ENCODE measurements at regions not wholly inside any gene's neighbourhood (a gene's known extent, or its start where the extent isn't known, plus 50 kb on each side); places are given as distances from the start of the nearest gene placed in this dataset.
A peak's percentile ranks its signal among the peaks of the same experiment; 100 is the strongest.

GRCh38 chr18:10090668-10091067 is 176.9 kb downstream of the VAPA start:
- WGBS (ENCODE audit: insufficient coverage): 89% methylated on average over 3 of the region's 4 CpGs
- peaks cover 0 to 17% (median 3%) of the 10 kb centered on the region in 4 experiments for H3K4me1 ChIP-seq (ENCODE audit: control extremely low read depth in 1 of 4, control insufficient read depth in 4 of 4, insufficient read depth in 4 of 4, low read length in 3 of 4)
- H3K27me3 ChIP-seq (replicated peaks in 2 of 5; ENCODE audit: control insufficient read depth in 4 of 5, insufficient read depth in 5 of 5, low read length in 4 of 5): no peaks in the 10 kb centered on the region
- H3K9me3 ChIP-seq (ENCODE audit: control extremely low read depth in 1 of 5, control insufficient read depth in 4 of 5, insufficient read depth in 2 of 5, low read depth in 1 of 5, low read length in 4 of 5): no peaks in the 10 kb centered on the region
- no peak for DNase-seq
- H3K4me3 ChIP-seq (ENCODE audit: control insufficient read depth in 1 of 7, extremely low read depth in 1 of 7, insufficient read depth in 4 of 7, low read depth in 2 of 7, low read length in 6 of 7): no peak overlapping the region
- ChIA-PET CTCF (no interaction called here), POLR2A (no interaction called here)
- no peaks in the 10 kb centered on the region for H3K36me3 ChIP-seq (ENCODE audit: control insufficient read depth in 4 of 4, insufficient read depth in 4 of 4, low read length in 3 of 4)
- H3K27ac ChIP-seq (ENCODE audit: insufficient read depth in 1 of 2, low read depth in 1 of 2, low read length in 2 of 2, poor library complexity in 1 of 2, severe bottlenecking in 2 of 2): no peak overlapping the region

DNA sequence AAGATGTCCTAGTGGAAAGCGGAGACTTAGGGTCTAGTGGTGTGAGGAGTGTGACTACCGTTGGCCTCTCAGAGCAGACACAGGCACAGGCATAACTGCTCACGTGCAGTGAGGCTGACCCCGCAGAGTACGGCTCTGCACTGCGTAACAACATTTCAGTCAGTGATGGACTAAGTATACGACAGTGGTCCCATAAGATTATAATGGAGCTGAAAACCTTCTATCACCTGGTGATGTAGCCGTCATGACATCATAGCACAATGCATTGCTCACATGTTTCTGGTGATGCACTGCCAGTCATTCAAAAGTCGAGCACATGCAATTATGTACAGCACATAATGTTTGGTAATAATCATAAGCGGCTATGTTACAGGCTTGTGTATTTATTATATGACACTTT is 179.6 kb downstream of the VAPA start:
- POLR2A ChIA-PET: interaction anchor here (0.6 kb wide), 1 partner anchor 200 kb away, joined by 3 read pairs; no protein-coding TSS in a partner anchor
- H3K27ac ChIP-seq (ENCODE audit: insufficient read depth in 1 of 2, low read depth in 1 of 2, low read length in 2 of 2, poor library complexity in 1 of 2, severe bottlenecking in 2 of 2): no peak overlapping the region
- H3K27me3 ChIP-seq (replicated peaks in 2 of 5; ENCODE audit: control insufficient read depth in 4 of 5, insufficient read depth in 5 of 5, low read length in 4 of 5): no peaks in the 10 kb centered on the region
- H3K9me3 ChIP-seq (ENCODE audit: control extremely low read depth in 1 of 5, control insufficient read depth in 4 of 5, insufficient read depth in 2 of 5, low read depth in 1 of 5, low read length in 4 of 5): no peaks in the 10 kb centered on the region
- H3K4me1 ChIP-seq (ENCODE audit: control extremely low read depth in 1 of 4, control insufficient read depth in 4 of 4, insufficient read depth in 4 of 4, low read length in 3 of 4): peaks cover 0 to 17% (median 3%) of the 10 kb centered on the region in 4 experiments
- no peaks in the 10 kb centered on the region for H3K36me3 ChIP-seq (ENCODE audit: control insufficient read depth in 4 of 4, insufficient read depth in 4 of 4, low read length in 3 of 4)
- 98% methylated on average over 8 of the region's 10 CpGs for WGBS (ENCODE audit: insufficient coverage)
- DNase-seq: no peak
- no peak overlapping the region for H3K4me3 ChIP-seq (ENCODE audit: control insufficient read depth in 1 of 7, extremely low read depth in 1 of 7, insufficient read depth in 4 of 7, low read depth in 2 of 7, low read length in 6 of 7)
- CTCF ChIA-PET: no interaction called here

DNA sequence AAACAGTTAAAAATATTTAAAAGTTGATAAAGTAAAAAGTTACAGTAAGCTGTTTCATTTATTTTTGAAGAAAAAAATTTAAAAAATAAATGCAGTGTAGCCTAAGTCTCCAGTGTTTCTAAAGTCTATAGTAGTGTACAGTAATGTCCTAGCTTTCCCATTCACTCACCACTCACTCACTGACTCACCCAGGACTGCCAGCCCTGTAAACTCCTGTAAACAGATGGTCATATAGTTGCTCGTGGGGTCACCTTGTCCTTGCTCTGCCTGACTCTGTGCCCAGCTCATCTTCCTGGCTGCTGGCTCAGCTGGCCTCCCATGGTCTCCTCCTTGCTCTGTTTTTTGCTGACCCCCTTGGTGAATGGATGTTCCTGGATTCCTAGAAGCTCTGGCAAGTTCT is 180.3 kb downstream of the VAPA start:
- WGBS (ENCODE audit: insufficient coverage): 100% methylated on average over 1 of the region's 1 CpG
- no peaks in the 10 kb centered on the region for H3K27me3 ChIP-seq (replicated peaks in 2 of 5; ENCODE audit: control insufficient read depth in 4 of 5, insufficient read depth in 5 of 5, low read length in 4 of 5)
- H3K4me3 ChIP-seq (ENCODE audit: control insufficient read depth in 1 of 7, extremely low read depth in 1 of 7, insufficient read depth in 4 of 7, low read depth in 2 of 7, low read length in 6 of 7): no peak overlapping the region
- CTCF ChIA-PET: no interaction called here
- H3K27ac ChIP-seq (ENCODE audit: insufficient read depth in 1 of 2, low read depth in 1 of 2, low read length in 2 of 2, poor library complexity in 1 of 2, severe bottlenecking in 2 of 2): no peak overlapping the region
- POLR2A ChIA-PET: no interaction called here
- peaks cover 0 to 17% (median 3%) of the 10 kb centered on the region in 4 experiments for H3K4me1 ChIP-seq (ENCODE audit: control extremely low read depth in 1 of 4, control insufficient read depth in 4 of 4, insufficient read depth in 4 of 4, low read length in 3 of 4)
- H3K36me3 ChIP-seq (ENCODE audit: control insufficient read depth in 4 of 4, insufficient read depth in 4 of 4, low read length in 3 of 4): no peaks in the 10 kb centered on the region
- no peaks in the 10 kb centered on the region for H3K9me3 ChIP-seq (ENCODE audit: control extremely low read depth in 1 of 5, control insufficient read depth in 4 of 5, insufficient read depth in 2 of 5, low read depth in 1 of 5, low read length in 4 of 5)
- no peak for DNase-seq

DNA sequence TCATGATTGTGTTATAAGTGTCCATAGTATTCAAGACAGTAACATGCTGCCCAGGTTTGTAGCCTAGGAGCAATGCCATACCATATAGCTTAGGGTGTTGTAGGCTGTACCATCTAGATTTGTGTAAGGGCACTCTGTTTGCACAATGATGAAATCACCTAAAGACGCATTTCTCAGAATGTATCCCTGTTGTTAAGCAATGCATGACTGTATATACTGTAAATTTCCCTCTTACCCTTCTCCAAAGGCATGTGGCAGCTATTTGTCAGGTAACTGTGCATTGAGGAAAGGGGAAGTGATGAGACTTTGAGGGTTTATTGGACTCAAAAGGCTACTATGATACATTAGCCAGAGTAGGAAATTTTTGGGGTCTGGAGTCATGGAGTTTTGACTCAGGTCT is 180.8 kb downstream of the VAPA start:
- Histone ChIP-seq H3K9me3 (ENCODE audit: control extremely low read depth in 1 of 5, control insufficient read depth in 4 of 5, insufficient read depth in 2 of 5, low read depth in 1 of 5, low read length in 4 of 5) (no peaks in the 10 kb centered on the region), H3K36me3 (ENCODE audit: control insufficient read depth in 4 of 4, insufficient read depth in 4 of 4, low read length in 3 of 4) (no peaks in the 10 kb centered on the region), H3K4me3 (ENCODE audit: control insufficient read depth in 1 of 7, extremely low read depth in 1 of 7, insufficient read depth in 4 of 7, low read depth in 2 of 7, low read length in 6 of 7) (no peak overlapping the region), H3K4me1 (ENCODE audit: control extremely low read depth in 1 of 4, control insufficient read depth in 4 of 4, insufficient read depth in 4 of 4, low read length in 3 of 4) (peaks cover 0 to 13% (median 2%) of the 10 kb centered on the region in 4 experiments), H3K27me3 (replicated peaks in 2 of 5; ENCODE audit: control insufficient read depth in 4 of 5, insufficient read depth in 5 of 5, low read length in 4 of 5) (no peaks in the 10 kb centered on the region), H3K27ac (ENCODE audit: insufficient read depth in 1 of 2, low read depth in 1 of 2, low read length in 2 of 2, poor library complexity in 1 of 2, severe bottlenecking in 2 of 2) (no peak overlapping the region)
- no CpG with 5 or more reads among the region's 1 CpG for WGBS (ENCODE audit: insufficient coverage)
- ChIA-PET CTCF (no interaction called here), POLR2A (no interaction called here)
- DNase-seq: peak in 1 of 3 donors; percentile 6

- Histone ChIP-seq H3K27ac (ENCODE audit: insufficient read depth in 1 of 2, low read depth in 1 of 2, low read length in 2 of 2, poor library complexity in 1 of 2, severe bottlenecking in 2 of 2) (no peak overlapping the region), H3K27me3 (replicated peaks in 2 of 5; ENCODE audit: control insufficient read depth in 4 of 5, insufficient read depth in 5 of 5, low read length in 4 of 5) (no peaks in the 10 kb centered on the region), H3K4me3 (ENCODE audit: control insufficient read depth in 1 of 7, extremely low read depth in 1 of 7, insufficient read depth in 4 of 7, low read depth in 2 of 7, low read length in 6 of 7) (no peak overlapping the region), H3K36me3 (ENCODE audit: control insufficient read depth in 4 of 4, insufficient read depth in 4 of 4, low read length in 3 of 4) (no peaks in the 10 kb centered on the region), H3K9me3 (ENCODE audit: control extremely low read depth in 1 of 5, control insufficient read depth in 4 of 5, insufficient read depth in 2 of 5, low read depth in 1 of 5, low read length in 4 of 5) (no peaks in the 10 kb centered on the region), H3K4me1 (ENCODE audit: control extremely low read depth in 1 of 4, control insufficient read depth in 4 of 4, insufficient read depth in 4 of 4, low read length in 3 of 4) (peaks cover 0 to 6% (median 0%) of the 10 kb centered on the region in 4 experiments)
- WGBS (ENCODE audit: insufficient coverage): 100% methylated on average over 1 of the region's 3 CpGs
- DNase-seq: no peak
- ChIA-PET POLR2A (no interaction called here), CTCF (no interaction called here)
Measured at GRCh38 chr18:10095356-10095755, 181.5 kb downstream of the VAPA start.

DNA sequence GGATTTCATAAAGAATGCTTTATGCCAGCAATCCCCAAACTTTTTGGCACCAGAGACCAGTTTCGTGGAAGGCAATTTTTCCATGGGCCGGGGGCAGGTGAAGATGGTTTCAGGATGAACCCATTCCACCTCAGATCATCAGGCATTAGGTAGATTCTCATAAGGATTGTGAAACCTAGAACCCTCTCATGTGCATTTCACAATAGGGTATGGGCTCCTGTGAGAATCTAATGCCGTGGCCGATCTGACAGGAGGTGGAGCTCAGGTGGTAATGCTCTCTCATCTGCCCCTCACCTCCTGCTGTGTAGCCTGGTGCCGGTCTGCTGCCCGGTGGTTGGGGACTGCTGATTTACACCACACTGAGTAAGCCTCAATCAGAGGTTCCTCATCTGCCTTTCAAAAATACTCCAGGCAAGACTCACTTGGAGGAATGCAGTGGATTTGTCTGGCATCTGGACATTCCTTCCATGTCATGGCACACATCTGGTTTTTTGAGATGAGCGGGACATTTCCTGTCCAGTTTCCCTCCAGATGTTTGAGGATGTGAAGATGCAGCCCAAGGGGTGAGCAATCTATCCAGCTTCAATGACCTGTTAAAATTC is 185.8 kb downstream of the VAPA start:
- 97% methylated on average over 6 of the region's 7 CpGs for WGBS (ENCODE audit: insufficient coverage)
- POLR2A ChIA-PET: no interaction called here
- H3K4me1 ChIP-seq (ENCODE audit: control extremely low read depth in 1 of 4, control insufficient read depth in 4 of 4, insufficient read depth in 4 of 4, low read length in 3 of 4): no peaks in the 10 kb centered on the region
- DNase-seq: no peak
- H3K9me3 ChIP-seq (ENCODE audit: control extremely low read depth in 1 of 5, control insufficient read depth in 4 of 5, insufficient read depth in 2 of 5, low read depth in 1 of 5, low read length in 4 of 5): peaks cover 0 to under 1% (median 0%) of the 10 kb centered on the region in 5 experiments
- no peak overlapping the region for H3K4me3 ChIP-seq (ENCODE audit: control insufficient read depth in 1 of 7, extremely low read depth in 1 of 7, insufficient read depth in 4 of 7, low read depth in 2 of 7, low read length in 6 of 7)
- CTCF ChIA-PET: no interaction called here
- H3K36me3 ChIP-seq (ENCODE audit: control insufficient read depth in 4 of 4, insufficient read depth in 4 of 4, low read length in 3 of 4): no peaks in the 10 kb centered on the region
- peaks cover 0 to 7% (median 0%) of the 10 kb centered on the region in 5 experiments for H3K27me3 ChIP-seq (replicated peaks in 2 of 5; ENCODE audit: control insufficient read depth in 4 of 5, insufficient read depth in 5 of 5, low read length in 4 of 5)
- H3K27ac ChIP-seq (ENCODE audit: insufficient read depth in 1 of 2, low read depth in 1 of 2, low read length in 2 of 2, poor library complexity in 1 of 2, severe bottlenecking in 2 of 2): no peak overlapping the region

DNA sequence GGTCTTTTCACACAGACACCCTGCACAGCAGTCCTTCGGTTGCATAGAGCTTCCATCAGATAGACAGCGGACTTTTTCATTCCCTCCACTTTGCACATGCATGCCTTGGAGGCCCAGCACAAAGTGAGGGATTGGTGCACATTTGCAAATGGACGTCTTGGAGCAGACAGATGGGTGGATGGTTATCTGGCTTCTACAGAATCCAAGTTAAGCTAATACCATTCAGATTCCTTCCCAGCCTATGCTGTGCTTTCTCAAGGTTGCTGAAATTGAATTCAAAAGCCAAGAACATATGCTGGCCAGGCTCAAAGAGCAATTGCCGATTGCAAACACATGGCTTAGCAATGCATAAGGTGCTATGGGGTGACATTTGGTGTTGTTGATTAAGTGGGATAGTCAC is 186.4 kb downstream of the VAPA start:
- Histone ChIP-seq H3K27me3 (replicated peaks in 2 of 5; ENCODE audit: control insufficient read depth in 4 of 5, insufficient read depth in 5 of 5, low read length in 4 of 5) (peaks cover 0 to 7% (median 0%) of the 10 kb centered on the region in 5 experiments), H3K36me3 (ENCODE audit: control insufficient read depth in 4 of 4, insufficient read depth in 4 of 4, low read length in 3 of 4) (no peaks in the 10 kb centered on the region), H3K27ac (ENCODE audit: insufficient read depth in 1 of 2, low read depth in 1 of 2, low read length in 2 of 2, poor library complexity in 1 of 2, severe bottlenecking in 2 of 2) (no peak overlapping the region), H3K9me3 (ENCODE audit: control extremely low read depth in 1 of 5, control insufficient read depth in 4 of 5, insufficient read depth in 2 of 5, low read depth in 1 of 5, low read length in 4 of 5) (peaks cover 0 to 3% (median 0%) of the 10 kb centered on the region in 5 experiments), H3K4me1 (ENCODE audit: control extremely low read depth in 1 of 4, control insufficient read depth in 4 of 4, insufficient read depth in 4 of 4, low read length in 3 of 4) (no peaks in the 10 kb centered on the region), H3K4me3 (ENCODE audit: control insufficient read depth in 1 of 7, extremely low read depth in 1 of 7, insufficient read depth in 4 of 7, low read depth in 2 of 7, low read length in 6 of 7) (no peak overlapping the region)
- no peak for DNase-seq
- 91% methylated on average over 4 of the region's 4 CpGs for WGBS (ENCODE audit: insufficient coverage)
- CTCF ChIA-PET: no interaction called here
- POLR2A ChIA-PET: no interaction called here

Measured in common myeloid progenitor, CD34-positive (primary cell).